Ishikawa (cell line): ENCODE measurements at regions not wholly inside any gene's neighbourhood (a gene's known extent, or its start where the extent isn't known, plus 50 kb on each side); places are given as distances from the start of the nearest gene placed in this dataset.

Experiments
- EGR1 ChIP-seq: IDR thresholded peaks from 2 replicates; pipeline ENCODE4 v1.6.1; 2012
- EP300 ChIP-seq: IDR thresholded peaks from 2 replicates; pipeline ENCODE4 v1.6.1; 2012; ENCODE audit warnings: borderline replicate concordance
- YY1 ChIP-seq: IDR thresholded peaks from 2 replicates; pipeline ENCODE4 v1.6.1; 2012; ENCODE audit warnings: low read depth
- TF ChIP-seq, protein P1 (sequence below): IDR thresholded peaks from 2 replicates; pipeline ENCODE4 v1.6.1; 2012

GRCh38 chr13:34216256-34216655 lies 398.3 kb downstream of the RFC3 start:
- TF ChIP-seq EP300, result no peak
- TF ChIP-seq YY1, result no peak
- TF ChIP-seq, protein P1, sequence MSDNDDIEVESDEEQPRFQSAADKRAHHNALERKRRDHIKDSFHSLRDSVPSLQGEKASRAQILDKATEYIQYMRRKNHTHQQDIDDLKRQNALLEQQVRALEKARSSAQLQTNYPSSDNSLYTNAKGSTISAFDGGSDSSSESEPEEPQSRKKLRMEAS, result no peak
- no peak for TF ChIP-seq EGR1
